HepG2 (cell line): ENCODE measurements at regions not wholly inside any gene's neighbourhood (a gene's known extent, or its start where the extent isn't known, plus 50 kb on each side); places are given as distances from the start of the nearest gene placed in this dataset.
"Not testable (repeated sequence)": the region's sequence is repeated elsewhere in the genome, so short reads cannot be mapped to it uniquely, and the experiment has no call there.

Source experiments
- ATAC-seq: fragments of 200-7000 bp; cut with Tn5 transposase; 3 replicates; pipeline ENCODE4 v1.9.1; 2020; ENCODE audit warnings: mild to moderate bottlenecking, moderate library complexity
- BruUV-seq: library from RNA; stranded (reverse); fragments of 400-500 nt; replicated peaks from 2 replicates; lab custom pipeline; 2021; lab: Mats Ljungman, UMichigan
- CTCF ChIA-PET: fragments of 300-600 bp; formaldehyde crosslinking; extraction: SDS; loops from one replicate; lab custom pipeline; 2021; ENCODE audit warnings: low total read pairs, inconsistent platforms, low intra/inter-chr PET ratio; lab: Yijun Ruan, JAX
- POLR2A ChIA-PET: fragments of 350-600 bp; sonication (Branson Sonifier 250); formaldehyde crosslinking; loops from one replicate; lab custom pipeline; 2020; ENCODE audit warnings: antibody characterized with exemption, inconsistent platforms; lab: Yijun Ruan, JAX
- DNase-seq: peaks from one replicate; pipeline ENCODE4 v3.0.0-alpha.2; 2015; ENCODE audit warnings: low spot score
- FAIRE-seq: peaks from 3 replicates; lab custom pipeline; 2011; peaks lifted over from hg19 to GRCh38; lab: Jason Lieb, UNC
- H2AFZ ChIP-seq: one replicate; pipeline ENCODE4 v1.6.1; 2011; ENCODE audit warnings: low read length, inconsistent platforms
- H3K27ac ChIP-seq: fragments of 300-600 bp; 3 replicates; pipeline ENCODE4 v1.8.0; 2011; ENCODE audit warnings: mixed run types, mild to moderate bottlenecking, mixed read lengths, low read length, inconsistent platforms; ENCODE audit not compliant: insufficient read depth; ENCODE audit errors: extremely low read length
- H3K27me3 ChIP-seq, 2 experiments: fragments of 200-600 bp in 1 of 2; 2 replicates in 1 of 2; 3 replicates in 1 of 2; pipeline versions ENCODE4 v1.6.0 to v1.8.0; 2011; ENCODE audit warnings: low read length in 2 of 2, mild to moderate bottlenecking in 2 of 2, moderate library complexity in 2 of 2, inconsistent platforms in 1 of 2; ENCODE audit not compliant: insufficient read depth in 2 of 2, control insufficient read depth in 1 of 2
- H3K36me3 ChIP-seq, 2 experiments: fragments of 200-600 bp in 1 of 2; replicated peaks in 1 of 2; 2 replicates in 1 of 2; 3 replicates in 1 of 2; pipeline versions ENCODE4 v1.5.1 to v1.8.0; 2011; ENCODE audit warnings: low read length in 2 of 2, inconsistent platforms in 1 of 2; ENCODE audit not compliant: insufficient read depth in 2 of 2, control insufficient read depth in 1 of 2
- H3K4me1 ChIP-seq: 2 replicates; pipeline ENCODE4 v1.5.1; 2012; ENCODE audit warnings: low read length, inconsistent platforms; ENCODE audit not compliant: insufficient read depth
- H3K4me2 ChIP-seq: 2 replicates; pipeline ENCODE4 v1.6.0; 2011; ENCODE audit warnings: low read depth, low read length, inconsistent platforms
- H3K4me3 ChIP-seq, 3 experiments: fragments of 200-600 bp in 1 of 3; sonication (generic), shearing (Covaris generic) in 1 of 3; replicated peaks in 1 of 3; 2 replicates each; pipeline ENCODE4 v1.5.1; 2011 to 2016; ENCODE audit warnings: low read length in 3 of 3, inconsistent platforms in 2 of 3, low read depth in 2 of 3, mild to moderate bottlenecking in 2 of 3, control low read depth in 1 of 3, mixed read lengths in 1 of 3; ENCODE audit not compliant: insufficient read depth in 1 of 3
- H3K79me2 ChIP-seq: one replicate; pipeline ENCODE4 v1.6.1; 2011; ENCODE audit warnings: low read length, inconsistent platforms; ENCODE audit not compliant: insufficient read depth
- H3K9ac ChIP-seq: 2 replicates; pipeline ENCODE4 v1.6.0; 2011; ENCODE audit warnings: mild to moderate bottlenecking, low read depth, low read length, inconsistent platforms; ENCODE audit not compliant: insufficient read depth
- H3K9me3 ChIP-seq: 2 replicates; pipeline ENCODE4 v1.5.1; 2012; ENCODE audit warnings: mild to moderate bottlenecking, low read length
- H4K20me1 ChIP-seq: 2 replicates; pipeline ENCODE4 v1.6.0; 2011; ENCODE audit warnings: inconsistent platforms, mild to moderate bottlenecking, low read length, moderate library complexity; ENCODE audit not compliant: insufficient read depth
- EED ChIP-seq: sonication (generic); formaldehyde crosslinking; IDR thresholded peaks from 2 replicates; pipeline ENCODE4 v1.5.0; 2020; ENCODE audit warnings: mild to moderate bottlenecking, missing genetic modification reagents
- HNRNPK ChIP-seq: fragments of 200-400 bp; formaldehyde crosslinking; IDR thresholded peaks from 2 replicates; pipeline ENCODE4 v1.6.1; 2018; ENCODE audit warnings: low read length, low read depth, moderate library complexity, mild to moderate bottlenecking; ENCODE audit not compliant: poor library complexity, severe bottlenecking
- PLRG1 ChIP-seq: fragments of 450-650 bp; conservative IDR thresholded peaks from 2 replicates; pipeline ENCODE4 v1.6.1; 2016
- ZBTB7A ChIP-seq: sonication (generic); formaldehyde crosslinking; IDR thresholded peaks from 2 replicates; pipeline ENCODE4 v1.8.0; 2022; ENCODE audit warnings: mild to moderate bottlenecking, missing genetic modification reagents
- ZNF180 ChIP-seq: sonication (generic); formaldehyde crosslinking; IDR thresholded peaks from 2 replicates; pipeline ENCODE4 v1.4.0; 2020; ENCODE audit warnings: low read depth, missing genetic modification reagents, borderline replicate concordance
- WGBS: methylation state at CpG from one replicate; pipeline ENCODE4 v1.1.6; 2017; ENCODE audit warnings: low lambda C conversion rate; 5-methylcytosine and 5-hydroxymethylcytosine counted together
- in situ Hi-C: cut with HindIII; loops from 2 replicates; pipeline ENCODE4 v1.10.0; 2017; ENCODE audit warnings: low pct_unique_long_range_greater_than_20kb; ENCODE audit not compliant: extremely low pct_ligation_motif_present
- intact Hi-C: fragments of 100-400 bp; cut with micrococcal nuclease; formaldehyde crosslinking; loops from one replicate; pipeline ENCODE4 v1.10.0; 2022; ENCODE audit not compliant: unreplicated experiment

- Histone ChIP-seq H3K4me2 (no peak overlapping the region), H4K20me1 (no peaks in the 10 kb centered on the region), H3K27ac (no peak overlapping the region), H3K4me1 (no peaks in the 10 kb centered on the region), H2AFZ (no peak overlapping the region), H3K9me3 (no peaks in the 10 kb centered on the region), H3K4me3 (no peak overlapping the region), H3K9ac (no peak overlapping the region), H3K79me2 (no peaks in the 10 kb centered on the region), H3K36me3 (no peaks in the 10 kb centered on the region), H3K27me3 (no peaks in the 10 kb centered on the region)
- TF ChIP-seq ZBTB7A (CRISPR knock-in tag): no peak
- TF ChIP-seq ZNF180: no peak
- no peak for TF ChIP-seq EED (CRISPR knock-in tag)
- TF ChIP-seq HNRNPK: no peak
- no peak for TF ChIP-seq PLRG1
- DNase-seq: no peak
- 12% methylated on average over 4 of the region's 4 CpGs for WGBS
- ChIA-PET POLR2A (no interaction called here), CTCF (no interaction called here)
- no peak for FAIRE-seq
- in situ Hi-C loops (no loop called here), intact Hi-C loops (no loop called here)
- ATAC-seq: no peak
- BruUV-seq: no TSS peak
These were observed 209.1 kb upstream of the AUTS2 start for GRCh38 chr7:69389216-69389615.

GRCh38 chr7:69393912-69394311, 204.4 kb upstream of the AUTS2 start:
- CTCF ChIA-PET, H3K4me1 ChIP-seq, intact Hi-C loops, H3K9ac ChIP-seq, H4K20me1 ChIP-seq, H3K79me2 ChIP-seq, POLR2A ChIA-PET, BruUV-seq, H3K27ac ChIP-seq, H2AFZ ChIP-seq, H3K27me3 ChIP-seq, H3K9me3 ChIP-seq, FAIRE-seq, H3K4me2 ChIP-seq, H3K4me3 ChIP-seq, H3K36me3 ChIP-seq, in situ Hi-C loops, ATAC-seq, DNase-seq: not testable (repeated sequence)
- 89% methylated on average over 10 of the region's 30 CpGs for WGBS
